MM.1S (cell line): ENCODE measurements at regions not wholly inside any gene's neighbourhood (a gene's known extent, or its start where the extent isn't known, plus 50 kb on each side); places are given as distances from the start of the nearest gene placed in this dataset.

ENCODE experiments used
- EZH2 ChIP-seq: fragments of 300-600 bp; sonication (generic); optimal IDR thresholded peaks from 2 replicates; pipeline ENCODE3; 2017; ENCODE audit warnings: low read depth, mild to moderate bottlenecking, antibody characterized with exemption, low read length, mixed read lengths
- TF ChIP-seq, protein P1 (sequence below): fragments of 300-600 bp; sonication (generic); IDR thresholded peaks from 2 replicates; pipeline ENCODE4 v1.5.1; 2016; ENCODE audit warnings: antibody characterized with exemption, low read length, mixed read lengths

DNA sequence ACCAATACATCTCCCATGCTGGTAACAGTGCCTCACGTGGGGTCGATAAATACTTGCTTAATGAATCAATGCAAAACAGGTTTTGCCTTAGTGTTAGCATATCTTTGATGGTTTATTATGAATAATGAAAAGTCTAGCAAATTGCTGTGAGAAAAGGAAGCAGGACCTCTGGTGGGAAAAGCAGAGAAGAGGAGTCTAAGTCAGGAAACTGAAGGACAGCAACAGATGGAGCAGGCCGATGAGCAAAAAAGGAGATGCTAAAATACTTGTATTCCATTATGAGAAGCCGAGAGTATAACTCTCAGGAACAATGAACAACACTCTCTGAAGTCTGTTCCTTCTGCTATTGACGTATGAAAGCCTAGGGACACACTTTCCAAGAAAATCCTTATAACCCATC, 555.2 kb upstream of the KLHL29 start:
- TF ChIP-seq, protein P1, sequence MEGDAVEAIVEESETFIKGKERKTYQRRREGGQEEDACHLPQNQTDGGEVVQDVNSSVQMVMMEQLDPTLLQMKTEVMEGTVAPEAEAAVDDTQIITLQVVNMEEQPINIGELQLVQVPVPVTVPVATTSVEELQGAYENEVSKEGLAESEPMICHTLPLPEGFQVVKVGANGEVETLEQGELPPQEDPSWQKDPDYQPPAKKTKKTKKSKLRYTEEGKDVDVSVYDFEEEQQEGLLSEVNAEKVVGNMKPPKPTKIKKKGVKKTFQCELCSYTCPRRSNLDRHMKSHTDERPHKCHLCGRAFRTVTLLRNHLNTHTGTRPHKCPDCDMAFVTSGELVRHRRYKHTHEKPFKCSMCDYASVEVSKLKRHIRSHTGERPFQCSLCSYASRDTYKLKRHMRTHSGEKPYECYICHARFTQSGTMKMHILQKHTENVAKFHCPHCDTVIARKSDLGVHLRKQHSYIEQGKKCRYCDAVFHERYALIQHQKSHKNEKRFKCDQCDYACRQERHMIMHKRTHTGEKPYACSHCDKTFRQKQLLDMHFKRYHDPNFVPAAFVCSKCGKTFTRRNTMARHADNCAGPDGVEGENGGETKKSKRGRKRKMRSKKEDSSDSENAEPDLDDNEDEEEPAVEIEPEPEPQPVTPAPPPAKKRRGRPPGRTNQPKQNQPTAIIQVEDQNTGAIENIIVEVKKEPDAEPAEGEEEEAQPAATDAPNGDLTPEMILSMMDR = no peak
- TF ChIP-seq EZH2 = no peak
